ENCODE measurements at regions not wholly inside any gene's neighbourhood (a gene's known extent, or its start where the extent isn't known, plus 50 kb on each side); places are given as distances from the start of the nearest gene placed in this dataset.

GRCh38 chr10:130800281-130800680 lies 511.2 kb downstream of the TCERG1L start:
- H3K4me1 ChIP-seq: no peaks in the 10 kb centered on the region

GRCh38 chr10:130801276-130801675 lies 510.2 kb downstream of the TCERG1L start:
- Histone ChIP-seq H3K4me1 (no peaks in the 10 kb centered on the region), H3K4me3 (no peak overlapping the region), H3K9me3 (no peaks in the 10 kb centered on the region), H3K27ac (no peak overlapping the region), H3K36me3 (no peaks in the 10 kb centered on the region), H3K27me3 (peaks cover 0 to 9% (median 0%) of the 10 kb centered on the region in 9 donors)
- intact Hi-C loops (cut with DNase I): no loop called here
- no peak for ATAC-seq
- DNase-seq: no peak
- WGBS, 4 donors: 70 to 80% (median 79%) methylated on average over 8 of the region's 8 CpGs
- TF ChIP-seq CTCF (IDR thresholded peaks at IDR 0.05): no peak
- no peak for TF ChIP-seq POLR2A (IDR thresholded peaks at IDR 0.05)

More at GRCh38 chr10:130800281-130800680, 511.2 kb downstream of the TCERG1L start:
- DNase-seq (no peak), ATAC-seq (no peak)
- Histone ChIP-seq H3K4me3 (no peak overlapping the region), H3K9me3 (no peaks in the 10 kb centered on the region), H3K36me3 (no peaks in the 10 kb centered on the region), H3K27me3 (peaks cover 0 to 13% (median 0%) of the 10 kb centered on the region in 9 donors), H3K27ac (no peak overlapping the region)
- no peak for TF ChIP-seq POLR2A (IDR thresholded peaks at IDR 0.05)
- TF ChIP-seq CTCF (IDR thresholded peaks at IDR 0.05): no peak
- intact Hi-C loops (cut with DNase I): no loop called here
- 86 to 91% (median 89%) methylated on average over 12 of the region's 12 CpGs for WGBS, 4 donors

- H3K27ac ChIP-seq: no peak overlapping the region
- H3K9me3 ChIP-seq: no peaks in the 10 kb centered on the region
- WGBS, 4 donors: 79 to 89% (median 84%) methylated on average over 17 to 19 of the region's 19 CpGs
- H3K4me1 ChIP-seq: no peaks in the 10 kb centered on the region
- intact Hi-C loops (cut with DNase I): no loop called here
- no peak for DNase-seq
- no peak for ATAC-seq
- TF ChIP-seq POLR2A (IDR thresholded peaks at IDR 0.05) (no peak), CTCF (IDR thresholded peaks at IDR 0.05) (no peak)
- no peak overlapping the region for H3K4me3 ChIP-seq
- H3K36me3 ChIP-seq: no peaks in the 10 kb centered on the region
- peaks cover 0 to 9% (median 0%) of the 10 kb centered on the region in 9 donors for H3K27me3 ChIP-seq
These were observed 509.7 kb downstream of the TCERG1L start for GRCh38 chr10:130801784-130802183.

GRCh38 chr10:130802301-130802700 lies 509.2 kb downstream of the TCERG1L start:
- H3K27me3 ChIP-seq: peaks cover 0 to 4% (median 0%) of the 10 kb centered on the region in 9 donors
- WGBS, 4 donors: 85 to 94% (median 92%) methylated on average over 11 of the region's 11 CpGs
- ATAC-seq (no peak), DNase-seq (no peak)
- H3K27ac ChIP-seq: no peak overlapping the region
- TF ChIP-seq CTCF (IDR thresholded peaks at IDR 0.05): no peak
- no peak for TF ChIP-seq POLR2A (IDR thresholded peaks at IDR 0.05)
- no peaks in the 10 kb centered on the region for H3K9me3 ChIP-seq
- intact Hi-C loops (cut with DNase I): no loop called here
- H3K36me3 ChIP-seq: no peaks in the 10 kb centered on the region
- no peak overlapping the region for H3K4me3 ChIP-seq
- H3K4me1 ChIP-seq: no peaks in the 10 kb centered on the region
